Hepatocyte (in vitro differentiated cells): ENCODE measurements at regions not wholly inside any gene's neighbourhood (a gene's known extent, or its start where the extent isn't known, plus 50 kb on each side); places are given as distances from the start of the nearest gene placed in this dataset.

Source experiments
- DNase-seq: peaks from one replicate; pipeline ENCODE4 v3.0.0-alpha.2; 2016; ENCODE audit warnings: low spot score
- H2AFZ ChIP-seq: fragments of 200-600 bp; sonication (generic); 2 replicates; pipeline ENCODE4 v1.6.0; 2016; ENCODE audit warnings: antibody characterized with exemption, mild to moderate bottlenecking
- H3K27ac ChIP-seq: fragments of 200-600 bp; sonication (generic); 2 replicates; pipeline ENCODE4 v1.5.1; 2016; ENCODE audit warnings: mild to moderate bottlenecking
- H3K27me3 ChIP-seq: fragments of 200-600 bp; sonication (generic); 2 replicates; pipeline ENCODE4 v1.6.1; 2016
- H3K36me3 ChIP-seq: fragments of 200-600 bp; sonication (generic); replicated peaks from 2 replicates; pipeline ENCODE4 v1.5.1; 2016; ENCODE audit warnings: low read depth; ENCODE audit not compliant: insufficient read depth
- H3K4me1 ChIP-seq: fragments of 200-600 bp; sonication (generic); 2 replicates; pipeline ENCODE4 v1.5.1; 2016; ENCODE audit warnings: mild to moderate bottlenecking, moderate library complexity; ENCODE audit not compliant: insufficient read depth
- H3K4me2 ChIP-seq: fragments of 200-600 bp; sonication (generic); 2 replicates; pipeline ENCODE4 v1.6.0; 2016
- H3K4me3 ChIP-seq: fragments of 200-600 bp; sonication (generic); 2 replicates; pipeline ENCODE4 v1.5.1; 2016; ENCODE audit warnings: mild to moderate bottlenecking
- H3K79me2 ChIP-seq: fragments of 200-600 bp; sonication (generic); 2 replicates; pipeline ENCODE4 v1.6.0; 2017; ENCODE audit warnings: mild to moderate bottlenecking
- H3K9me2 ChIP-seq: fragments of 200-600 bp; sonication (generic); replicated peaks from 2 replicates; pipeline ENCODE4 v1.6.0; 2017; ENCODE audit warnings: mild to moderate bottlenecking; ENCODE audit not compliant: insufficient read depth
- H3K9me3 ChIP-seq: fragments of 200-600 bp; sonication (generic); 2 replicates; pipeline ENCODE4 v1.5.1; 2016; ENCODE audit warnings: low read depth, mild to moderate bottlenecking
- H4K20me1 ChIP-seq: fragments of 200-600 bp; sonication (generic); 2 replicates; pipeline ENCODE4 v1.6.0; 2016; ENCODE audit warnings: mild to moderate bottlenecking; ENCODE audit not compliant: insufficient read depth, poor library complexity, severe bottlenecking
- CTCF ChIP-seq: fragments of 200-600 bp; sonication (generic); IDR thresholded peaks from 2 replicates; pipeline ENCODE4 v1.5.1; 2016; ENCODE audit warnings: antibody characterized with exemption, mild to moderate bottlenecking; ENCODE audit not compliant: poor library complexity
- EZH2 ChIP-seq: fragments of 200-600 bp; sonication (generic); IDR thresholded peaks from 2 replicates; pipeline ENCODE4 v1.6.1; 2016; ENCODE audit warnings: antibody characterized with exemption, mild to moderate bottlenecking, borderline replicate concordance
- EZH2phosphoT487 ChIP-seq: fragments of 200-600 bp; sonication (generic); IDR thresholded peaks from one replicate; pipeline ENCODE4 v1.6.1; 2018; ENCODE audit warnings: antibody characterized with exemption, mild to moderate bottlenecking, low read depth, moderate library complexity; ENCODE audit not compliant: unreplicated experiment, severe bottlenecking
- WGBS: methylation state at CpG from one replicate; pipeline ENCODE4 v1.1.6; 2016; ENCODE audit warnings: low lambda C conversion rate; ENCODE audit errors: missing lambda C conversion rate; 5-methylcytosine and 5-hydroxymethylcytosine counted together

- Histone ChIP-seq H3K9me3 (no peaks in the 10 kb centered on the region), H3K79me2 (no peaks in the 10 kb centered on the region), H3K27me3 (no peaks in the 10 kb centered on the region), H3K4me3 (no peak overlapping the region), H2AFZ (no peak overlapping the region), H3K4me1 (no peaks in the 10 kb centered on the region), H3K9me2 (no peaks in the 10 kb centered on the region), H4K20me1 (no peaks in the 10 kb centered on the region), H3K4me2 (no peak overlapping the region), H3K36me3 (no peaks in the 10 kb centered on the region), H3K27ac (peak overlapping the region; percentile 40)
- TF ChIP-seq EZH2 (no peak), CTCF (no peak), EZH2phosphoT487 (no peak)
- peak; percentile 77 for DNase-seq
- WGBS = 50% methylated on average over 10 of the region's 10 CpGs
Observed at GRCh38 chrX:40278340-40279090, 180.8 kb upstream of the BCOR start.

DNA sequence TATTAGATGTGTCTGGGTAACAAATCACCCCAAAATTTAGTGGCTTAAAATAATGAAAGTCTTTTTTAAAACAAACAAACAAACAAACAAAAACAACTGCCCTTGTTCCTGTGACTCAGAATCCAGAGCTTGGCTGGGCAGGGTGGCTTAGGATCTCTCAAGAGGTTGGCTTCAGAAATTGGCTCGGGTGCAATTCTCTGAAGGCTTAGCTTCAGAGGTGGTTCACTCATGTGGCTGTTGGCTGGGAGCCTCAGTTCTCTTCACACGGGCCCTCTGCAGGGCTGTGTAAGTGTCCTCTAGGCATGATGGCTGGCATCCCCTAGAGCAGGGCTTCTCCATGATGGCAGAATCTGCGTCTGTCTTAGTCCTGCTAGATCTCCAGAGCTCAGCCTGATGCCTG, 179.9 kb upstream of the BCOR start:
- no peak overlapping the region for H3K27ac ChIP-seq

DNA sequence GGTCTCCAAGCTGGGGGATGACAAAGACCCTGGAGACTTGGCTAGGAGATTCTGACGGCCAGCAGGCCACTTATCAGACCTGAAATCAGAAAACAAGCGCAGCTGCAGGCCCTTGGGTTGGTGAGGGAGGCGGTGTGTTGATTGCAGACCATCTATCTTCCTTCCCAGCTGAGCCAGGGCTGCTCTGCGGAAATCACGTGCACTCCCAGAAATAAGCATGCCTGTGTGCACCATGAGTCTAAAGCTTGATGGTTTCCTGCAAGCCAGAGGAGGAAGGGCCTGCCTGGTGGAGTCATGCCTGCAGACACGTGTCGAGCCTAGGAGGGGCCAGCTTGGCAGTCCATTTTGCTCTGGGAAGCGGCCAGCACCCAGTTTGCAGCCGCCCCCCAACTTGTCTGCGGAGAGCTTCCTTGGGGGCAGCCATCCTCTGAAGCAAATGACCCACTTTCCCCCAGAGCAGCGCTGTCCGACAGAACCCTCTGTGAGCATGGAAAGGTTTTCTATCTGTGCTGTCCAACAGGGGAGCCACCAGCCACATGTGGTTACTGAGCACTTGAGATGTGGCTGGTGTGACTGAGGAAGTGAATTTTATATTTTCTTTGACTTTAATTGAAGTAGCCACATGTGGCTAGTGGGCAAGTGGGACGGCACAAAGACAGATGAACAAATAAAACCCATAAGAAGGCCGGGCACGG, 175.7 kb upstream of the BCOR start:
- TF ChIP-seq CTCF = no peak
- TF ChIP-seq EZH2 = no peak
- no peak for TF ChIP-seq EZH2phosphoT487
- H3K4me1 ChIP-seq = no peaks in the 10 kb centered on the region
- no peaks in the 10 kb centered on the region for H4K20me1 ChIP-seq
- H3K9me2 ChIP-seq = no peaks in the 10 kb centered on the region
- H3K4me2 ChIP-seq = no peak overlapping the region
- WGBS = 71% methylated on average over 15 of the region's 15 CpGs
- no peaks in the 10 kb centered on the region for H3K27me3 ChIP-seq
- no peaks in the 10 kb centered on the region for H3K79me2 ChIP-seq
- H3K4me3 ChIP-seq = no peak overlapping the region
- no peaks in the 10 kb centered on the region for H3K36me3 ChIP-seq
- H3K27ac ChIP-seq = no peak overlapping the region
- H3K9me3 ChIP-seq = no peaks in the 10 kb centered on the region
- no peak overlapping the region for H2AFZ ChIP-seq
- peak; percentile 28 for DNase-seq

More for the DNA sequence above, 179.9 kb upstream of the BCOR start:
- no peak overlapping the region for H3K4me2 ChIP-seq
- 73% methylated on average over 3 of the region's 3 CpGs for WGBS
- H2AFZ ChIP-seq = no peak overlapping the region
- H3K4me3 ChIP-seq = no peak overlapping the region
- H4K20me1 ChIP-seq = no peaks in the 10 kb centered on the region
- DNase-seq = no peak
- no peaks in the 10 kb centered on the region for H3K9me3 ChIP-seq
- no peaks in the 10 kb centered on the region for H3K27me3 ChIP-seq
- H3K79me2 ChIP-seq = no peaks in the 10 kb centered on the region
- H3K9me2 ChIP-seq = no peaks in the 10 kb centered on the region
- no peak for TF ChIP-seq CTCF
- no peak for TF ChIP-seq EZH2
- TF ChIP-seq EZH2phosphoT487 = no peak
- no peaks in the 10 kb centered on the region for H3K4me1 ChIP-seq
- no peaks in the 10 kb centered on the region for H3K36me3 ChIP-seq
